Neural crest cell (in vitro differentiated cells): ENCODE measurements at regions not wholly inside any gene's neighbourhood (a gene's known extent, or its start where the extent isn't known, plus 50 kb on each side); places are given as distances from the start of the nearest gene placed in this dataset.
"Not testable (repeated sequence)": the region's sequence is repeated elsewhere in the genome, so short reads cannot be mapped to it uniquely, and the experiment has no call there.

Source experiments
- DNase-seq: peaks from one replicate; pipeline ENCODE4 v3.0.0; 2021; ENCODE audit warnings: low read depth, mixed read lengths, low spot score
- H3K27ac Mint-ChIP-seq: one replicate; pipeline ENCODE4 v1.8.0; 2021; ENCODE audit warnings: mild to moderate bottlenecking, mixed read lengths; ENCODE audit not compliant: unreplicated experiment
- H3K27me3 Mint-ChIP-seq: 2 replicates; pipeline ENCODE4 v1.8.0; 2021; ENCODE audit warnings: low read depth, mild to moderate bottlenecking, mixed read lengths
- H3K36me3 Mint-ChIP-seq: 2 replicates; pipeline ENCODE4 v1.8.0; 2021; ENCODE audit warnings: low read depth, mild to moderate bottlenecking, mixed read lengths
- H3K4me1 Mint-ChIP-seq: 2 replicates; pipeline ENCODE4 v1.8.0; 2021; ENCODE audit warnings: mixed read lengths
- H3K4me3 Mint-ChIP-seq: one replicate; pipeline ENCODE4 v1.8.0; 2021; ENCODE audit warnings: mild to moderate bottlenecking, mixed read lengths
- H3K9me3 Mint-ChIP-seq: 2 replicates; pipeline ENCODE4 v1.8.0; 2021; ENCODE audit warnings: mixed read lengths
- TF ChIP-seq, protein P1 (sequence below): fragments of 200-600 bp; sonication (generic); conservative IDR thresholded peaks from 2 replicates; pipeline ENCODE4 v1.5.0; 2021; ENCODE audit warnings: antibody characterized with exemption, mild to moderate bottlenecking

DNA sequence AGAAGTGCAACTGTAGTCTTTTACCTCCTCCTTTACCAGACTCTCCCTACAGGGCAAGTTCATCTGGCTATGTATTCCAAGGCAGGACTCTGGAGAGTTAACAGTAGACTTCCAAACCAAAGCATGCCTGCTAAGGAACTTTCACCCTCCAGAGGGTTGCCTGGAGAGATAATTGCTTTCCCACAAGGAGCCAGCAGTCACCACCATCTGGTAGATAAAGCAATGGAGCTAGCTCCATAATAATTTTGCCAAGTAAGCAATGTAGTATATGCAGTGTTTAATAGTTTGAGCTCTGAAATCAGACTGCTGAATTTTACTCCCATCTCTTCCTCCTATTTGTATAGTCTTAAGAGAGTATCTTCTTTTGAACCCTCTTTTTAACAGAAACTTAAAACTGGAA lies 566.8 kb upstream of the PTGER4 start:
- Mint-ChIP-seq H3K4me3 (no peak overlapping the region), H3K36me3 (no peaks in the 10 kb centered on the region), H3K27me3 (no peaks in the 10 kb centered on the region), H3K27ac (no peak overlapping the region), H3K9me3 (peaks cover 7% of the 10 kb centered on the region), H3K4me1 (no peaks in the 10 kb centered on the region)
- no peak for DNase-seq
- TF ChIP-seq, protein P1, sequence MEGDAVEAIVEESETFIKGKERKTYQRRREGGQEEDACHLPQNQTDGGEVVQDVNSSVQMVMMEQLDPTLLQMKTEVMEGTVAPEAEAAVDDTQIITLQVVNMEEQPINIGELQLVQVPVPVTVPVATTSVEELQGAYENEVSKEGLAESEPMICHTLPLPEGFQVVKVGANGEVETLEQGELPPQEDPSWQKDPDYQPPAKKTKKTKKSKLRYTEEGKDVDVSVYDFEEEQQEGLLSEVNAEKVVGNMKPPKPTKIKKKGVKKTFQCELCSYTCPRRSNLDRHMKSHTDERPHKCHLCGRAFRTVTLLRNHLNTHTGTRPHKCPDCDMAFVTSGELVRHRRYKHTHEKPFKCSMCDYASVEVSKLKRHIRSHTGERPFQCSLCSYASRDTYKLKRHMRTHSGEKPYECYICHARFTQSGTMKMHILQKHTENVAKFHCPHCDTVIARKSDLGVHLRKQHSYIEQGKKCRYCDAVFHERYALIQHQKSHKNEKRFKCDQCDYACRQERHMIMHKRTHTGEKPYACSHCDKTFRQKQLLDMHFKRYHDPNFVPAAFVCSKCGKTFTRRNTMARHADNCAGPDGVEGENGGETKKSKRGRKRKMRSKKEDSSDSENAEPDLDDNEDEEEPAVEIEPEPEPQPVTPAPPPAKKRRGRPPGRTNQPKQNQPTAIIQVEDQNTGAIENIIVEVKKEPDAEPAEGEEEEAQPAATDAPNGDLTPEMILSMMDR: no peak

DNA sequence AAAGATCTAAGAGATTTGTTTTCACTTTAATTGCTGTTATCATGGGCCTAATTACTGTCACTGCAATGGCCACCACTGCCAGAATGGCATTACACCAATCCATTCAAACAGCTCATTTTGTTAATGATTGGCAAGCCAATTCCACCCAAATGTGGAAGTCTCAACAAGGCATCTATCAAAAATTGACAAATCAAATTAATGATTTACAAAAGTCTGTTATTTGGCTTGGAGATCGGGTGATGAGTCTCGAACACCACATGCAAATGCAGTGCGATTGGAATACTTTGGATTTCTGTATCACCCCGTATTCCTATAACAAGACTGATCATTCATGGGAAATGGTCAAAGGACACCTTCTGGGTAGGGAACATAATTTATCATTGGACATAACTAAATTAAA lies 568.7 kb upstream of the PTGER4 start:
- not testable (repeated sequence) for H3K36me3 Mint-ChIP-seq, H3K27me3 Mint-ChIP-seq, H3K4me1 Mint-ChIP-seq, H3K9me3 Mint-ChIP-seq, H3K4me3 Mint-ChIP-seq, H3K27ac Mint-ChIP-seq, DNase-seq

DNA sequence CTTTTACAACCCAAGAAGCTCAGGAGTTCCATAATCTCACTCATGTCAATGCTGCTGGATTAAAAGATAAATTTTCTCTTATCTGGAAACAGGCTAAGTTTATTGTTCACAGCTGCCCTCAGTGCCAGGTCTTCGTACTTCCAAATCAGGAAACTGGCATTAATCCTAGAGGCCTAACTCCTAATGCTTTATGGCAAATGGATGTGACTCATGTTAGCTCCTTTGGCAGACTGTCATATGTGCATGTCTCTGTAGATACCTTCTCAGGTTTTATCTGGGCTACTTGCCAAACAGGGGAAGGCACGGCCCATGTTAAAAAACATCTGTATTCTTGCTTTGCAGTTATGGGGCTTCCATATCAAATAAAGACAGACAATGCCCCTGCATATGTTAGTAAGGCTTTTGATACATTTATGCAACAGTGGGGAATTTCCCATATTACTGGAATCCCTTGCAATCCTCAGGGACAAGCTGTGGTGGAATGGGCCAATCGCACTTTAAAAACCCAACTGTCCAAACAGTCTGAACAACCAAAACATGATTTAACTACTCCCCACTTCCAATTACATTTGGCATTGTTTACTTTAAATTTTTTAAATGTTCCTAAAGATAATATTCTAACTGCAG lies 570.8 kb upstream of the PTGER4 start:
- H3K9me3 Mint-ChIP-seq: peaks cover 13% of the 10 kb centered on the region
- not testable (repeated sequence) for H3K4me3 Mint-ChIP-seq, H3K4me1 Mint-ChIP-seq, H3K27me3 Mint-ChIP-seq, H3K27ac Mint-ChIP-seq, DNase-seq, H3K36me3 Mint-ChIP-seq

DNA sequence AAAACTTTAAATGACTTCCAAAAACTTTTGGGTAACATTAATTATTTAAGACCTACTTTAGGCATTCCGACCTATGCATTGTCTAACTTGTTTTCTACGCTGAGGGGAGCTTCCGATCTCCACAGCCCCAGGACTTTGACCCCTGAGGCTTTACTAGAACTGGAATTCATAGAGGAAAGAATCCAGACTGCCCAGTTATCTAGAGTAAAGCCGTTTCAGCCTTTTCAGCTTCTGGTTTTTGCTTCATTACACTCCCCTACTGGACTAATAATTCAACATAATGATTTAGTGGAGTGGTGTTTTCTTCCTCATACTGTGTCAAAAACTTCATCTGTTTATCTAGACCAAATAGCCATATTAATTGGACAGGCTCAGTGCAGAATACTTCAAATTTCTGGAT lies 571.9 kb upstream of the PTGER4 start:
- H3K27me3 Mint-ChIP-seq, H3K27ac Mint-ChIP-seq, H3K36me3 Mint-ChIP-seq, H3K4me1 Mint-ChIP-seq, H3K4me3 Mint-ChIP-seq, DNase-seq: not testable (repeated sequence)
- H3K9me3 Mint-ChIP-seq: peaks cover 19% of the 10 kb centered on the region

DNA sequence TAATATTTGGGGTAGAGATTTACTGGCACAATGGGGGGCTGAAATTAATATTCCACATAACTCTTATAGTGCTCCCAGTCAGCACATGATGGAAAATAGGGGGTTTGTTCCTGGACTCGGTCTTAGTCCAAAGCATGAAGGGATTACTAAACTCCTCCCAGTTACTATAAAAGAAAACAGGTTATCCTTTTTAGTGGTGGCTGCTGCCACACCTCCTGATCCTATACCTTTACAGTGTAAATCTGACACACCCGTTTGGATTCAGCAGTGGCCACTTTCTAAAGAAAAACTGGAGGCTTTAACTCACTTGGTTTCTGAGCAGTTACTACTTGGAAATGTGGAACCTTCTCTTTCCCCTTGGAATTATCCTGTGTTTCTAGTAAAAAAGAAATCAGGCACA lies 572.9 kb upstream of the PTGER4 start:
- H3K4me3 Mint-ChIP-seq: no peak overlapping the region
- no peaks in the 10 kb centered on the region for H3K36me3 Mint-ChIP-seq
- peaks cover 16% of the 10 kb centered on the region for H3K9me3 Mint-ChIP-seq
- no peak for DNase-seq
- TF ChIP-seq, protein P1: no peak
- H3K27ac Mint-ChIP-seq: no peak overlapping the region
- no peaks in the 10 kb centered on the region for H3K27me3 Mint-ChIP-seq
- H3K4me1 Mint-ChIP-seq: no peaks in the 10 kb centered on the region

DNA sequence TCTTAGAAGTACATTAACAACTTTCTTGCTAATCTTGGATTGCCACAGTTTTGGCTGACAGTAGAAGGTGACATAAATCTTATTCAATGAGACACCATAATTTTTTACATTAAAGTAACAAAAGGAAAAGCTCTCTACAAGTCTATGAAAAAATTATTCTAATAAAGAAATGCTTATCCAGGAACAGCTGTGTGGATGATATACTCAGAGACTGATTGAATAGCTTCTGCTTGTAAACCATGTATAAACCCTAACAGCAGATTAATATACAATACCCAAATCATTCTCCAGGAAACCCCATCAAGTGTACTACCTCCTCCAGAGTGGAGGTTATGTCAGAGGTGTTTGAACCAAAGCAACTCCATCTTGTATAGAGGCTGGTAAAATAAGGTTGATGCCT lies 581.4 kb upstream of the PTGER4 start:
- H3K9me3 Mint-ChIP-seq: peaks cover 11% of the 10 kb centered on the region
- H3K36me3 Mint-ChIP-seq: no peaks in the 10 kb centered on the region
- no peak overlapping the region for H3K4me3 Mint-ChIP-seq
- no peak for DNase-seq
- H3K27ac Mint-ChIP-seq: no peak overlapping the region
- H3K4me1 Mint-ChIP-seq: no peaks in the 10 kb centered on the region
- TF ChIP-seq, protein P1: no peak
- H3K27me3 Mint-ChIP-seq: peaks cover 5% of the 10 kb centered on the region

DNA sequence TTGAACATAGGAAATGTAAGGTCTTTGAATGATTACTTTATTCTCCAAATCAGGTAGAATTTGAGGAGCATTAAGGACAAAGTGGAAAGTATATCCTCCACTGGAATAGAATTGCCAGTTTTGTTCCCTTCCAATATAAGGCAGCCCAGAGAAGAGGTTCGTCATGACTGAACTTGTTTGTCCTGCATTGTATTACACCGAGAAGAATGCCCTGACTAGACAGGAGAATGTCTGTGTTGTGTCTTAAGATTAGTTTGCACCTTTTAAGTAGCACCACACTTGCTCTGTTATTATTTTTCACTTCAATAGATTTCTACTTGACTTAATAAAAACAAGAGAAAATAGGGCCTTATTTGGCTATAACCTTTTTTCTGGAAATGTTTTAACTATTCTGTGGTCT lies 586.2 kb upstream of the PTGER4 start:
- Mint-ChIP-seq H3K36me3 (peaks cover 9% of the 10 kb centered on the region), H3K4me3 (no peak overlapping the region), H3K27ac (no peak overlapping the region), H3K27me3 (no peaks in the 10 kb centered on the region), H3K9me3 (peaks cover 18% of the 10 kb centered on the region), H3K4me1 (no peaks in the 10 kb centered on the region)
- no peak for DNase-seq
- TF ChIP-seq, protein P1: no peak
